Spleen (tissue), 7 donors: ENCODE measurements at regions not wholly inside any gene's neighbourhood (a gene's known extent, or its start where the extent isn't known, plus 50 kb on each side); places are given as distances from the start of the nearest gene placed in this dataset.

Experiments
- POLR2A ChIP-seq, 3 donors: fragments of 450-650 bp; IDR thresholded peaks; one replicate each; pipeline ENCODE4 v1.5.1; 2017; ENCODE audit warnings: antibody characterized with exemption in 3 of 3, mild to moderate bottlenecking in 1 of 3
- TF ChIP-seq, protein P1 (sequence below), 11 experiments: fragments of 200-600 bp in 7 of 11; fragments of 450-650 bp in 4 of 11; sonication (generic) in 4 of 11; IDR thresholded peaks in 8 of 11; conservative IDR thresholded peaks in 3 of 11; 1 replicate in 7 of 11; 2 replicates in 4 of 11; pipeline versions ENCODE4 v1.4.0 to v1.8.0; 2016 to 2021; ENCODE audit warnings: antibody characterized with exemption in 11 of 11, inconsistent platforms in 4 of 11, mild to moderate bottlenecking in 1 of 11
- donor health status: DM: no; HTN: no; CAD: no; lungs with moderate emphysema.
- donor health status: DM: no; HTN: no; CAD: no.
- donor health status: DM: no; HTN: no; CAD: no.

DNA sequence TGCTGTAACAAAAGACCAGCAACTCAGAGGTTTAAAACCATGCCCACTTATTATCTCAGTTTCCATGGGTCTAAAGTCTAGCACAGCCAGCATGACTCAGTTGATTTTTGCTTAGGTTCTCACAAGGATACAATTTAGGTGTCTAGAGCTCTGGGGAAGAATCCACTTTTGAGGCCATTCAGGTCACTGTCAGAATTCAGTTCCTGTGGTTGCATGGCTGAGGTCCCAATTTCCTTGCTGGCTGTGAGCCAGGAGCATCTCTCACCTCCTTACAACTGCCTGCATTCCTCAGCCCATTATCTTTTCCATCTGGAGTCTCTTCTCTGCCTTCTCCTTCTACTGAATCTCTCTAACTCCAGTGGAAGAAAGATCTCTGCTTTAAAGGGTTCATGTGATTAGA is 240.5 kb upstream of the CFAP20DC start:
- TF ChIP-seq, protein P1, sequence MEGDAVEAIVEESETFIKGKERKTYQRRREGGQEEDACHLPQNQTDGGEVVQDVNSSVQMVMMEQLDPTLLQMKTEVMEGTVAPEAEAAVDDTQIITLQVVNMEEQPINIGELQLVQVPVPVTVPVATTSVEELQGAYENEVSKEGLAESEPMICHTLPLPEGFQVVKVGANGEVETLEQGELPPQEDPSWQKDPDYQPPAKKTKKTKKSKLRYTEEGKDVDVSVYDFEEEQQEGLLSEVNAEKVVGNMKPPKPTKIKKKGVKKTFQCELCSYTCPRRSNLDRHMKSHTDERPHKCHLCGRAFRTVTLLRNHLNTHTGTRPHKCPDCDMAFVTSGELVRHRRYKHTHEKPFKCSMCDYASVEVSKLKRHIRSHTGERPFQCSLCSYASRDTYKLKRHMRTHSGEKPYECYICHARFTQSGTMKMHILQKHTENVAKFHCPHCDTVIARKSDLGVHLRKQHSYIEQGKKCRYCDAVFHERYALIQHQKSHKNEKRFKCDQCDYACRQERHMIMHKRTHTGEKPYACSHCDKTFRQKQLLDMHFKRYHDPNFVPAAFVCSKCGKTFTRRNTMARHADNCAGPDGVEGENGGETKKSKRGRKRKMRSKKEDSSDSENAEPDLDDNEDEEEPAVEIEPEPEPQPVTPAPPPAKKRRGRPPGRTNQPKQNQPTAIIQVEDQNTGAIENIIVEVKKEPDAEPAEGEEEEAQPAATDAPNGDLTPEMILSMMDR (IDR thresholded peaks at IDR 0.05 in 8 of 11, conservative IDR thresholded peaks at IDR 0.05 in 3 of 11) = no peak
- TF ChIP-seq POLR2A (IDR thresholded peaks at IDR 0.05) = no peak
